HCT116 (cell line): ENCODE measurements at regions not wholly inside any gene's neighbourhood (a gene's known extent, or its start where the extent isn't known, plus 50 kb on each side); places are given as distances from the start of the nearest gene placed in this dataset.

Experiments used
- CEBPB ChIP-seq: IDR thresholded peaks from 2 replicates; pipeline ENCODE4 v1.6.1; 2012; ENCODE audit warnings: low read depth
- CTCF ChIP-seq, 3 experiments: fragments of 200-600 bp in 1 of 3; sonication (generic) in 1 of 3; IDR thresholded peaks in 2 of 3; conservative IDR thresholded peaks in 1 of 3; 2 replicates each; pipeline ENCODE4 v1.5.1; 2012 to 2017; ENCODE audit warnings: low read depth in 2 of 3, low read length in 2 of 3, antibody characterized with exemption in 1 of 3, borderline replicate concordance in 1 of 3, control low read depth in 1 of 3, mild to moderate bottlenecking in 1 of 3, mixed read lengths in 1 of 3, mixed run types in 1 of 3, moderate library complexity in 1 of 3; ENCODE audit not compliant: insufficient read depth in 1 of 3
- EZH2 ChIP-seq: fragments of 200-600 bp; sonication (generic); IDR thresholded peaks from 2 replicates; pipeline ENCODE4 v1.6.1; 2017; ENCODE audit warnings: antibody characterized with exemption, mixed run types
- SRF ChIP-seq: IDR thresholded peaks from 2 replicates; pipeline ENCODE4 v1.6.1; 2012; ENCODE audit warnings: low read depth

- no peak for TF ChIP-seq CEBPB
- no peak for TF ChIP-seq SRF
- no peak for TF ChIP-seq CTCF (IDR thresholded peaks at IDR 0.05 in 2 of 3, conservative IDR thresholded peaks at IDR 0.05 in 1 of 3; ENCODE audit: borderline replicate concordance in 1 of 3, insufficient read depth in 1 of 3, low read depth in 2 of 3, low read length in 2 of 3)
- TF ChIP-seq EZH2: no peak
Measured at GRCh38 chr2:61758159-61758558, 95.7 kb downstream of the FAM161A start.
